ENCODE measurements at regions not wholly inside any gene's neighbourhood (a gene's known extent, or its start where the extent isn't known, plus 50 kb on each side); places are given as distances from the start of the nearest gene placed in this dataset.

- Histone ChIP-seq H2BK120ac (ENCODE audit: low read depth, low read length) (no peak overlapping the region), H2BK5ac (ENCODE audit: low read length) (no peak overlapping the region), H3K9me3 (replicated peaks in 1 of 2; ENCODE audit: control insufficient read depth in 2 of 2, insufficient read depth in 1 of 2, low read depth in 1 of 2, low read length in 2 of 2) (no peaks in the 10 kb centered on the region), H3K27ac (replicated peaks; ENCODE audit: low read length) (no peak overlapping the region), H3K36me3 (replicated peaks in 1 of 2; ENCODE audit: control insufficient read depth in 2 of 2, insufficient read depth in 2 of 2, low read length in 2 of 2) (no peaks in the 10 kb centered on the region), H2BK12ac (ENCODE audit: low read length) (no peak overlapping the region), H3K4me2 (ENCODE audit: insufficient read depth, low read length, poor library complexity, severe bottlenecking) (no peak overlapping the region), H3K18ac (ENCODE audit: low read length) (no peak overlapping the region), H3K9ac (ENCODE audit: low read depth, low read length, poor library complexity) (no peak overlapping the region), H3K23ac (ENCODE audit: low read depth, low read length, poor library complexity) (no peak overlapping the region), H4K8ac (ENCODE audit: low read depth, low read length) (no peak overlapping the region), H3K4ac (ENCODE audit: low read length) (no peak overlapping the region), H3K4me3 (ENCODE audit: low read length in 2 of 2) (no peak overlapping the region), H2BK15ac (ENCODE audit: low read length) (no peak overlapping the region), H2AK5ac (ENCODE audit: low read depth, low read length) (no peak overlapping the region), H2AFZ (ENCODE audit: low read length) (no peak overlapping the region), H3K79me1 (ENCODE audit: low read depth, low read length) (no peaks in the 10 kb centered on the region), H3K4me1 (ENCODE audit: control insufficient read depth in 2 of 2, insufficient read depth in 1 of 2, low read depth in 1 of 2, low read length in 2 of 2) (peaks cover 2 to 4% of the 10 kb centered on the region in 2 donors), H3K14ac (ENCODE audit: low read length) (no peak overlapping the region), H3K27me3 (ENCODE audit: control insufficient read depth in 3 of 3, insufficient read depth in 3 of 3, low read depth in 1 of 3, low read length in 3 of 3) (no peaks in the 10 kb centered on the region), H4K91ac (ENCODE audit: low read depth, low read length, poor library complexity) (no peak overlapping the region)
- DNase-seq (ENCODE audit: low spot score), result no peak
- WGBS, 2 donors (ENCODE audit: extremely low coverage in 2 of 2, insufficient read length in 2 of 2, insufficient replicate concordance in 1 of 2), result no CpG with 5 or more reads among the region's 4 CpGs
These were observed 487.1 kb downstream of the EFNB2 start for GRCh38 chr13:106048386-106048785.

- Histone ChIP-seq H3K27ac (replicated peaks; ENCODE audit: low read length) (no peak overlapping the region), H3K18ac (ENCODE audit: low read length) (no peak overlapping the region), H3K9ac (ENCODE audit: low read depth, low read length, poor library complexity) (no peak overlapping the region), H3K4ac (ENCODE audit: low read length) (no peak overlapping the region), H2AFZ (ENCODE audit: low read length) (no peak overlapping the region), H3K4me2 (ENCODE audit: insufficient read depth, low read length, poor library complexity, severe bottlenecking) (no peak overlapping the region), H2BK15ac (ENCODE audit: low read length) (no peak overlapping the region), H3K23ac (ENCODE audit: low read depth, low read length, poor library complexity) (no peak overlapping the region), H3K79me1 (ENCODE audit: low read depth, low read length) (no peaks in the 10 kb centered on the region), H4K8ac (ENCODE audit: low read depth, low read length) (no peak overlapping the region), H3K4me3 (ENCODE audit: low read length in 2 of 2) (no peak overlapping the region), H4K91ac (ENCODE audit: low read depth, low read length, poor library complexity) (no peak overlapping the region), H3K4me1 (ENCODE audit: control insufficient read depth in 2 of 2, insufficient read depth in 1 of 2, low read depth in 1 of 2, low read length in 2 of 2) (peaks cover 2 to 4% of the 10 kb centered on the region in 2 donors), H3K14ac (ENCODE audit: low read length) (no peak overlapping the region), H3K27me3 (ENCODE audit: control insufficient read depth in 3 of 3, insufficient read depth in 3 of 3, low read depth in 1 of 3, low read length in 3 of 3) (no peaks in the 10 kb centered on the region), H2BK12ac (ENCODE audit: low read length) (no peak overlapping the region), H3K36me3 (replicated peaks in 1 of 2; ENCODE audit: control insufficient read depth in 2 of 2, insufficient read depth in 2 of 2, low read length in 2 of 2) (no peaks in the 10 kb centered on the region), H2AK5ac (ENCODE audit: low read depth, low read length) (no peak overlapping the region), H2BK120ac (ENCODE audit: low read depth, low read length) (no peak overlapping the region), H3K9me3 (replicated peaks in 1 of 2; ENCODE audit: control insufficient read depth in 2 of 2, insufficient read depth in 1 of 2, low read depth in 1 of 2, low read length in 2 of 2) (no peaks in the 10 kb centered on the region), H2BK5ac (ENCODE audit: low read length) (no peak overlapping the region)
- DNase-seq (ENCODE audit: low spot score), result no peak
- WGBS, 2 donors (ENCODE audit: extremely low coverage in 2 of 2, insufficient read length in 2 of 2, insufficient replicate concordance in 1 of 2), result no CpG with 5 or more reads among the region's 1 CpG
These were observed 487.6 kb downstream of the EFNB2 start for GRCh38 chr13:106047859-106048258.

- H2AFZ ChIP-seq (ENCODE audit: low read length), result no peak overlapping the region
- no peak overlapping the region for H3K23ac ChIP-seq (ENCODE audit: low read depth, low read length, poor library complexity)
- no peaks in the 10 kb centered on the region for H3K79me1 ChIP-seq (ENCODE audit: low read depth, low read length)
- no peak overlapping the region for H3K4me2 ChIP-seq (ENCODE audit: insufficient read depth, low read length, poor library complexity, severe bottlenecking)
- DNase-seq (ENCODE audit: low spot score), result no peak
- peaks cover 0 to 4% of the 10 kb centered on the region in 2 donors for H3K4me1 ChIP-seq (ENCODE audit: control insufficient read depth in 2 of 2, insufficient read depth in 1 of 2, low read depth in 1 of 2, low read length in 2 of 2)
- no CpG with 5 or more reads among the region's 1 CpG for WGBS, 2 donors (ENCODE audit: extremely low coverage in 2 of 2, insufficient read length in 2 of 2, insufficient replicate concordance in 1 of 2)
- H3K9me3 ChIP-seq (replicated peaks in 1 of 2; ENCODE audit: control insufficient read depth in 2 of 2, insufficient read depth in 1 of 2, low read depth in 1 of 2, low read length in 2 of 2), result no peaks in the 10 kb centered on the region
- H3K4me3 ChIP-seq (ENCODE audit: low read length in 2 of 2), result no peak overlapping the region
- no peak overlapping the region for H2BK15ac ChIP-seq (ENCODE audit: low read length)
- no peak overlapping the region for H2BK120ac ChIP-seq (ENCODE audit: low read depth, low read length)
- H3K9ac ChIP-seq (ENCODE audit: low read depth, low read length, poor library complexity), result no peak overlapping the region
- H3K36me3 ChIP-seq (replicated peaks in 1 of 2; ENCODE audit: control insufficient read depth in 2 of 2, insufficient read depth in 2 of 2, low read length in 2 of 2), result no peaks in the 10 kb centered on the region
- H4K8ac ChIP-seq (ENCODE audit: low read depth, low read length), result no peak overlapping the region
- H3K18ac ChIP-seq (ENCODE audit: low read length), result no peak overlapping the region
- H2BK5ac ChIP-seq (ENCODE audit: low read length), result no peak overlapping the region
- H2AK5ac ChIP-seq (ENCODE audit: low read depth, low read length), result no peak overlapping the region
- no peak overlapping the region for H3K14ac ChIP-seq (ENCODE audit: low read length)
- H3K27me3 ChIP-seq (ENCODE audit: control insufficient read depth in 3 of 3, insufficient read depth in 3 of 3, low read depth in 1 of 3, low read length in 3 of 3), result no peaks in the 10 kb centered on the region
- no peak overlapping the region for H4K91ac ChIP-seq (ENCODE audit: low read depth, low read length, poor library complexity)
- no peak overlapping the region for H2BK12ac ChIP-seq (ENCODE audit: low read length)
- H3K4ac ChIP-seq (ENCODE audit: low read length), result no peak overlapping the region
- H3K27ac ChIP-seq (replicated peaks; ENCODE audit: low read length), result no peak overlapping the region
These were observed 492.4 kb downstream of the EFNB2 start for GRCh38 chr13:106042996-106043581.

GRCh38 chr13:106041445-106041844 lies 494.0 kb downstream of the EFNB2 start:
- Histone ChIP-seq H3K27me3 (ENCODE audit: control insufficient read depth in 3 of 3, insufficient read depth in 3 of 3, low read depth in 1 of 3, low read length in 3 of 3) (no peaks in the 10 kb centered on the region), H2AK5ac (ENCODE audit: low read depth, low read length) (no peak overlapping the region), H3K18ac (ENCODE audit: low read length) (no peak overlapping the region), H3K23ac (ENCODE audit: low read depth, low read length, poor library complexity) (no peak overlapping the region), H3K4me2 (ENCODE audit: insufficient read depth, low read length, poor library complexity, severe bottlenecking) (no peak overlapping the region), H4K91ac (ENCODE audit: low read depth, low read length, poor library complexity) (no peak overlapping the region), H3K36me3 (replicated peaks in 1 of 2; ENCODE audit: control insufficient read depth in 2 of 2, insufficient read depth in 2 of 2, low read length in 2 of 2) (no peaks in the 10 kb centered on the region), H2BK15ac (ENCODE audit: low read length) (no peak overlapping the region), H2BK5ac (ENCODE audit: low read length) (no peak overlapping the region), H3K27ac (replicated peaks; ENCODE audit: low read length) (no peak overlapping the region), H3K4me1 (ENCODE audit: control insufficient read depth in 2 of 2, insufficient read depth in 1 of 2, low read depth in 1 of 2, low read length in 2 of 2) (peaks cover 2 to 4% of the 10 kb centered on the region in 2 donors), H2BK12ac (ENCODE audit: low read length) (no peak overlapping the region), H3K4ac (ENCODE audit: low read length) (no peak overlapping the region), H2BK120ac (ENCODE audit: low read depth, low read length) (no peak overlapping the region), H3K4me3 (ENCODE audit: low read length in 2 of 2) (no peak overlapping the region), H4K8ac (ENCODE audit: low read depth, low read length) (no peak overlapping the region), H3K9me3 (replicated peaks in 1 of 2; ENCODE audit: control insufficient read depth in 2 of 2, insufficient read depth in 1 of 2, low read depth in 1 of 2, low read length in 2 of 2) (no peaks in the 10 kb centered on the region), H3K14ac (ENCODE audit: low read length) (no peak overlapping the region), H3K9ac (ENCODE audit: low read depth, low read length, poor library complexity) (no peak overlapping the region), H2AFZ (ENCODE audit: low read length) (no peak overlapping the region), H3K79me1 (ENCODE audit: low read depth, low read length) (no peaks in the 10 kb centered on the region)
- WGBS, 2 donors (ENCODE audit: extremely low coverage in 2 of 2, insufficient read length in 2 of 2, insufficient replicate concordance in 1 of 2), result no CpG with 5 or more reads among the region's 3 CpGs
- no peak for DNase-seq (ENCODE audit: low spot score)

Data from neuronal stem cell (in vitro differentiated cells).